GM18511 (cell line): ENCODE measurements at regions not wholly inside any gene's neighbourhood (a gene's known extent, or its start where the extent isn't known, plus 50 kb on each side); places are given as distances from the start of the nearest gene placed in this dataset.
"Not testable (repeated sequence)": the region's sequence is repeated elsewhere in the genome, so short reads cannot be mapped to it uniquely, and the experiment has no call there.

Source experiments
- ATAC-seq: cut with Tn5 transposase; IDR thresholded peaks from one replicate; pipeline ENCODE4 v1.9.1; 2021; ENCODE audit warnings: mild to moderate bottlenecking, moderate library complexity; ENCODE audit not compliant: unreplicated experiment

GRCh38 chr13:66072097-66072496, 1158.0 kb downstream of the PCDH9 start:
- not testable (repeated sequence) for ATAC-seq

DNA sequence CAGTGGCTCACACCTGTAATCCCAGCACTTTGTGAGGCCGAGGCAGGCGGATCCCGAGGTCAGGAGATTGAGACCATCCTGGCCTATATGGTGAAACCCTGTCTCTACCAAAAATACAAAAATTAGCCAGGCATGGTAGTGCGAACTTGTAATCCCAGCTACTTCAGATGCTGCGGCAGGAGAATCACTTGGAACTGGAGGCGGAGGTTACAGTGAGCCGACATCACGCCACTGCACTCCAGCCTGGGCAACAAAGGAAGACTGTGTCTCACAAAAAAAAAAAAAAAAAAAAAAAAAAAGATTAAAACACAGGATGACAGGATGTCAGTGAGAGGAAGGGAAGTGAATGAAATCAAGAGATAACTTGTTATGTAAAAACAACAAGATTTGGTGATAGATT, 1158.5 kb downstream of the PCDH9 start:
- ATAC-seq = no peak

GRCh38 chr13:66071029-66071428, 1159.1 kb downstream of the PCDH9 start:
- ATAC-seq = no peak

DNA sequence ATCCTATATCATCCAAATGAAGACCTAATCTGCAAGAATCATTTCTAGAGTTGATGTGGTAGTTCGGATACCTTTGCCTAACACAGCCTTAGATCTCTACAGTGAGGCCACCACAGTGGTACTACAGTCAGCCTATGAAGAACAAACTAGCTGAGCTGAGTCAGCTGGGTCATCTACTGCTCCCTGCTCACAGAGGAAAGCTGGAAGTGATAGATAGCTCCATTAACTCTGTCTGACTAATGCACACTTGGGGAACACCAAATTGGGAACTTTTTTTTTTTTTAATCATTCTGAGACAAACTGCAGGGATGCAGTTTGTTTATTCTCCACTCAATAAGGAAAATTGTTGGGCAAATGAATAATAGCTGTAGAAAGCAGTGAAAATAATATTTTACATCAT, 1160.6 kb downstream of the PCDH9 start:
- ATAC-seq = no peak

GRCh38 chr13:66068683-66069082, 1161.5 kb downstream of the PCDH9 start:
- no peak for ATAC-seq

- no peak for ATAC-seq
Observed at GRCh38 chr13:66048888-66049287, 1181.2 kb downstream of the PCDH9 start.

GRCh38 chr13:66040506-66040905, 1189.6 kb downstream of the PCDH9 start:
- no peak for ATAC-seq

GRCh38 chr13:66037096-66037495, 1193.0 kb downstream of the PCDH9 start:
- ATAC-seq = no peak

GRCh38 chr13:66036636-66037035, 1193.5 kb downstream of the PCDH9 start:
- ATAC-seq = no peak

GRCh38 chr13:66036024-66036614, 1194.0 kb downstream of the PCDH9 start:
- no peak for ATAC-seq

GRCh38 chr13:66033924-66034323, 1196.2 kb downstream of the PCDH9 start:
- ATAC-seq = no peak

DNA sequence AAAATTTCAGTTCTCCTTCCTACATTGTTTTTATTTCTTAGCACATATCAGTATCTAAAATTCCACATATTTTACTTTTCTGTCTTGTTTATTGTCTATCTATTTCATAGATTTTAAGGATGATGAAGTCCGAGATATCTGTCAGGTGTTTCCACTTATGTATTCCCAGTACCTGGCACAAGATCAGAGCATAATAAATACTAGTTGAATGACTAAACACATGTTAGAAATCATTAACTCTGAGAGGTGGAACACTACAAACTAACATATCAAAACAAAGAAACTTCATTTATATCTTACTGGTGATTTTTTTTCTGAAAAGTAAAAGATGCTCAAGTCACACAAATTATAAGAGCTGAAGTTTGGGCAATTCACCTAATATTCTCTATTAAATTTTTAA, 1208.3 kb downstream of the PCDH9 start:
- ATAC-seq = no peak

DNA sequence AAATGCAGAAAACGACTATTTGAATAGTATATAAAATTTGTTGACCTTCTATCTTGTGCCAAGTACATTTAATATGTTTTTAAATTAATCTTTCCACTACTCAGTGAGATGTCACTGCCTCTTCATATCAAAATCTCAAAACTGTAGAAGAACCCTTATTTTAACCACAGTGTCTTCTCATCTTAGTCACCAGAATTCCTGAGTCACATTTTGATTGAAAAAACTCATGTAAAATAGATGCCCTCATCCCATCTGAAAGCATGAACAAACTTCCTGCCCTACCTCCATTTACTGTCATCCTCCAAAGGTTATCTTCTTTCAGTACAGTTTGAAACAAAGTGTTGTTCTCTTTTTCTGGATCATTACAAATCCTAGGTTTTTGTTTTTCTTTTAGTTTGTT, 1215.4 kb downstream of the PCDH9 start:
- no peak for ATAC-seq

GRCh38 chr13:66009241-66009640, 1220.9 kb downstream of the PCDH9 start:
- no peak for ATAC-seq

DNA sequence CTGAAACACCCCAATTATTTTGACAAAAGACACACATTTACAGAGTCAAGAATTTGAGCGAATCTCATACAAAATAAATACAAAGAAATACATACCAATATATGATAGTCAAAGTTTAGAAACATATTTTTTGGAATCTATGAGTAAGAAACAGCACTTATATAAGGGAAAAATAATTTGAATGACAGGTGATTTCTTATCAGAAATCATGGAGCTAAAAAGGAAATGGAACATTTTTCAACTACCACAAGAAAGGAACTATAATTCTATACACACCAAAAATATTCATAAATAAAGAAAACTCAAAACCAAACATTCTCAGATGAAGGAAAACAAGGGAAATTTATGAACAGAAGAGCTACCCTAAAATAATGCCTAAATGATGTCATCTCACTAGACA, 1226.6 kb downstream of the PCDH9 start:
- no peak for ATAC-seq

- ATAC-seq = no peak
Observed at GRCh38 chr13:66001140-66001539, 1229.0 kb downstream of the PCDH9 start.

- no peak for ATAC-seq
Observed at GRCh38 chr13:65999411-65999810, 1230.7 kb downstream of the PCDH9 start.

DNA sequence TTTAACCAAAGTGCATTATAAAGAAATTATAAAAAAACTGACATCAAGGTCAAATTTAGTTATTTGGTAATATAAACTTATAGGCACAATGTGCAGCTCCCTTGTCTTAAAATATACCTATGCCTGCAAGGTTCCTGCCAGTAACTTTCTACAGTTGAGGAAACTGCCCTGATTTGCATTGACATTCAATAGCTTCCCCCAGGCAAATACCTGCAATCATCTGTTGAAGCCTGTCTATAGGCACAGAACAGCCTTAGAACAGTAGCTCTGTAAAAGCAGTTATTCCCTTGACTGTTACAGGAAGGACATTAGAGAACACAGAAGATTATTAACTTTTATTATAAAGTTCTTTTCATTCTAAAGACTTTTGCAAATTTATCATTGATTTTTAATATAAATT, 1239.5 kb downstream of the PCDH9 start:
- ATAC-seq = no peak

DNA sequence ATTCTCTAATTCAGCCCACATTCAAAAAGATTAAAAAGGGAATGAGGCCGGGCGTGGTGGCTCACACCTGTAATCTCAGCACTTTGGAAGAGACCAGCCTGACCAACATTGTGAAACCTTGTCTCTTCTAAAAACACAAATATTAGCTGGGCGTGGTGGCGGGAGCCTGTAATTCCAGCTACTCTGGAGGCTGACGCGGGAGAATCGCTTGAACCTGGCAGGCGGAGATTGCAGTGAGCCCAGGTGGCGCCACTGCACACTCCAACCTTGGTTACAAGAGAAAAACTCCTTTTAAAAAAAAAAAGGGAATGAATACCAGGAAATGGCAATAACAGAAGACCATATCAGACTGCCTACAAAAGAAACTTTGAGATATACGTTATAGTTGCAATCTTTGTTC, 1244.5 kb downstream of the PCDH9 start:
- no peak for ATAC-seq

- ATAC-seq = no peak
Observed at GRCh38 chr13:65977525-65977924, 1252.6 kb downstream of the PCDH9 start.

- ATAC-seq = no peak
Observed at GRCh38 chr13:65971541-65971940, 1258.6 kb downstream of the PCDH9 start.

DNA sequence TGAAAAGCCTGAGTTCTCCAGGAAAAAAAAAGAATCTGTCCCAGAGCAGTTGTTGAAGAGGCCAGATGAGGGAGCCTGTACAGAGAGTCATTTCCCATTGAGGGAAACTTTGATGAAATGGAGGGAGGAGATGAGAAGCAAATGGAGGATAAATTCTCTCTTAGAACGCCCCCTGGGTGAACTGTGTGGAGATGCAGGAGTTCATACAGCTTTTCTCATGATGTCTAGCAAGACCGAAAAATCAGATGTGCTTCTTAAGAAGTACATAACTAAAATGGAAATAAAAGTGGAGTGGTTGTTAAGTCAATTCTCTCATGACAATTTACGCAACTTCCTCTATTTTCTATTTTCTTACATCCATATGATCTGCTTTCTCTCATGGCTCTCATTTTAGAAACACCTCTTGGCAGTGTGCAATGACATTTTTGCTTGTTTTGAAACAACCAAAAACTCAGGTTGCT, 1263.1 kb downstream of the PCDH9 start:
- ATAC-seq = peak; percentile 75

- no peak for ATAC-seq
Observed at GRCh38 chr13:65965501-65965900, 1264.6 kb downstream of the PCDH9 start.
